SU-DHL-6 (cell line): ENCODE measurements at regions not wholly inside any gene's neighbourhood (a gene's known extent, or its start where the extent isn't known, plus 50 kb on each side); places are given as distances from the start of the nearest gene placed in this dataset.

ENCODE experiments used
- H2AFZ ChIP-seq: fragments of 200-600 bp; sonication (generic); 2 replicates; pipeline ENCODE4 v1.6.1; 2014; ENCODE audit warnings: low read depth, mild to moderate bottlenecking, moderate library complexity, mixed read lengths, antibody characterized with exemption, low read length; ENCODE audit not compliant: severe bottlenecking
- H3F3A ChIP-seq: fragments of 200-600 bp; shearing (Covaris generic); 2 replicates; pipeline ENCODE4 v1.6.0; 2016; ENCODE audit warnings: antibody characterized with exemption, mild to moderate bottlenecking; ENCODE audit not compliant: insufficient read depth
- H3K27ac ChIP-seq: fragments of 200-600 bp; sonication (generic); 2 replicates; pipeline ENCODE4 v1.5.1; 2016; ENCODE audit warnings: low read depth, mild to moderate bottlenecking, low read length, moderate library complexity, mixed read lengths
- H3K27me3 ChIP-seq: fragments of 200-600 bp; sonication (generic), shearing (Covaris generic); 2 replicates; pipeline ENCODE4 v1.6.0; 2014; ENCODE audit warnings: mild to moderate bottlenecking, low read length
- H3K36me3 ChIP-seq: fragments of 200-600 bp; sonication (generic); 2 replicates; pipeline ENCODE4 v1.6.1; 2014; ENCODE audit warnings: mild to moderate bottlenecking, low read length, mixed read lengths
- H3K4me2 ChIP-seq: fragments of 300-600, 200-600 bp; shearing (Covaris generic), sonication (generic); 2 replicates; pipeline ENCODE4 v1.6.0; 2014; ENCODE audit warnings: low read length, low read depth, mild to moderate bottlenecking; ENCODE audit not compliant: poor library complexity, severe bottlenecking
- H3K4me3 ChIP-seq: fragments of 200-600 bp; sonication (generic); 2 replicates; pipeline ENCODE4 v1.5.1; 2014; ENCODE audit warnings: antibody characterized with exemption, low read length, mild to moderate bottlenecking, mixed read lengths; ENCODE audit not compliant: insufficient read depth, poor library complexity, severe bottlenecking
- H3K79me2 ChIP-seq: fragments of 200-600 bp; sonication (generic); 2 replicates; pipeline ENCODE4 v1.6.1; 2014; ENCODE audit warnings: mild to moderate bottlenecking, low read length, moderate library complexity; ENCODE audit not compliant: insufficient read depth
- H3K9ac ChIP-seq: fragments of 200-600 bp; sonication (generic); 2 replicates; pipeline ENCODE4 v1.7.0; 2014; ENCODE audit warnings: mild to moderate bottlenecking, low read length
- H3K9me2 ChIP-seq: fragments of 200-600 bp; sonication (generic); replicated peaks from 2 replicates; pipeline ENCODE4 v1.6.1; 2014; ENCODE audit warnings: low read length; ENCODE audit not compliant: insufficient read depth
- H3K9me3 ChIP-seq: fragments of 200-600 bp; sonication (generic); 2 replicates; pipeline ENCODE4 v1.6.1; 2014; ENCODE audit warnings: low read length, mixed read lengths; ENCODE audit not compliant: insufficient read depth
- H4K20me1 ChIP-seq: fragments of 200-600 bp; sonication (generic); 2 replicates; pipeline ENCODE4 v1.6.1; 2014; ENCODE audit warnings: low read depth, mild to moderate bottlenecking, antibody characterized with exemption, low read length, moderate library complexity, mixed read lengths
- EZH2phosphoT487 ChIP-seq: fragments of 200-600 bp; sonication (generic), shearing (Covaris generic); conservative IDR thresholded peaks from 2 replicates; pipeline ENCODE4 v1.6.1; 2018; ENCODE audit warnings: mild to moderate bottlenecking, antibody characterized with exemption, low read length, moderate library complexity, mixed read lengths
- TF ChIP-seq, protein P1 (sequence below): fragments of 200-600 bp; sonication (generic); IDR thresholded peaks from one replicate; pipeline ENCODE4 v1.5.1; 2017; ENCODE audit warnings: antibody characterized with exemption, mild to moderate bottlenecking, low read length, moderate library complexity; ENCODE audit not compliant: insufficient read depth, poor library complexity, severe bottlenecking

DNA sequence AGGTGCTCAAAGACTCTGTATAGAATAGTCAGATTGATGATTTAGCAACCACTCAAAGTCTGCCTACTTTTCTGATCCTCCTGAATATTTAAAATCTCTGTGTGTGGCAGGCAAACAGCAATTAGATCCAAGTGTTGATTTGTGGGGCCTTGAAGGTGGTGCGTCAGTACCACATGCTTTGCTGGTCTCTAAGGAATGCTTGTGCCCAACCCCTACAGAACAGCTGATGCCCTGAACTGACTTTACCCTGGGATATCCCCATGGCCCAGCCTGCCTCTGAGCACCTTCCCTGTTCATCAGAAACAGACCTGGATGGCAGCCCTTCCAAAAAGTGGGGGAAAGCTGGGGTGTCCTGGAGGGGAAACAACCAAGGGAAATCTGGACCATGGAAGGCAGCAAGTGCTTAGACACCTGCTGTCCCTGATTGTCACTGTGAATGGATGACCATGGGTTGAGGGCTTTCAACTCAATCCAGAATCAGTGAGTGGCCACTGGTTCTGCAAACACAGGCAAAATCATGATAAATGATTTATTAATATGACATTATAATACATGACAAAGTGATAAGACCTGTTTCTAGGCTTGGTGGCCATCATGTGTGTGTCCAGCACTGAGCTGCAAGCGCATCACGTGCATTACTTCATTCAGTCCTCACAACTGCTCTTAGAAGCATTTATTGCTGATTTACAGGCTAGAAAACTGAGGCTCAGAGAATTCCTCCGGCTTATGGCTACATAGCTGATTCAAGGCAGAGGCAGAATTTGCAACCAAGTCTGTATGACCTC, 76.1 kb upstream of the TPM1 start:
- H3K27me3 ChIP-seq: no peaks in the 10 kb centered on the region
- no peaks in the 10 kb centered on the region for H3K9me3 ChIP-seq
- H3K4me3 ChIP-seq: no peak overlapping the region
- H3K36me3 ChIP-seq: no peaks in the 10 kb centered on the region
- H2AFZ ChIP-seq: no peak overlapping the region
- H4K20me1 ChIP-seq: no peaks in the 10 kb centered on the region
- no peak overlapping the region for H3K27ac ChIP-seq
- no peak for TF ChIP-seq EZH2phosphoT487
- TF ChIP-seq, protein P1, sequence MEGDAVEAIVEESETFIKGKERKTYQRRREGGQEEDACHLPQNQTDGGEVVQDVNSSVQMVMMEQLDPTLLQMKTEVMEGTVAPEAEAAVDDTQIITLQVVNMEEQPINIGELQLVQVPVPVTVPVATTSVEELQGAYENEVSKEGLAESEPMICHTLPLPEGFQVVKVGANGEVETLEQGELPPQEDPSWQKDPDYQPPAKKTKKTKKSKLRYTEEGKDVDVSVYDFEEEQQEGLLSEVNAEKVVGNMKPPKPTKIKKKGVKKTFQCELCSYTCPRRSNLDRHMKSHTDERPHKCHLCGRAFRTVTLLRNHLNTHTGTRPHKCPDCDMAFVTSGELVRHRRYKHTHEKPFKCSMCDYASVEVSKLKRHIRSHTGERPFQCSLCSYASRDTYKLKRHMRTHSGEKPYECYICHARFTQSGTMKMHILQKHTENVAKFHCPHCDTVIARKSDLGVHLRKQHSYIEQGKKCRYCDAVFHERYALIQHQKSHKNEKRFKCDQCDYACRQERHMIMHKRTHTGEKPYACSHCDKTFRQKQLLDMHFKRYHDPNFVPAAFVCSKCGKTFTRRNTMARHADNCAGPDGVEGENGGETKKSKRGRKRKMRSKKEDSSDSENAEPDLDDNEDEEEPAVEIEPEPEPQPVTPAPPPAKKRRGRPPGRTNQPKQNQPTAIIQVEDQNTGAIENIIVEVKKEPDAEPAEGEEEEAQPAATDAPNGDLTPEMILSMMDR: no peak
- H3F3A ChIP-seq: no peaks in the 10 kb centered on the region
- no peaks in the 10 kb centered on the region for H3K79me2 ChIP-seq
- H3K4me2 ChIP-seq: no peak overlapping the region
- no peak overlapping the region for H3K9ac ChIP-seq
- H3K9me2 ChIP-seq: no peaks in the 10 kb centered on the region

DNA sequence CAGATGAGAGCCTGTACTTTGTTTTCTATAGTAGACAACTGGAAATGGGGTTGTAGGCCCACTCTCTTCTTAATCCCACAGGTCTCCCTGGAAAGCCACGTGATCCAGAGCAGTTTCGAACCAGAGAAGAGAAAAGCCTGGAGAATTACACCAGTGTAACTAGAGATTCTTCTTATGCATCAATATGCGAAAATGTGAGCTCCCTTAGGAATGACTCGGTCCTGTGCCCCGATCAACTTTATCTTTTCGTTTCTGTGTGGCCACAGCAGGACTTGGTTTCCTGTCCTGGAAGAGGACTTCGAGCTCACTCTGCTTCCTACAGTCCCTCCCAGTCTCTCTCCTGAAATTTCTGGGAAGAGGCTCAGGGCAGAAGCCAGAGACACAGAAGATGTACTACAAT, 73.8 kb upstream of the TPM1 start:
- H3K4me2 ChIP-seq: no peak overlapping the region
- no peak overlapping the region for H3K9ac ChIP-seq
- TF ChIP-seq, protein P1: no peak
- no peak for TF ChIP-seq EZH2phosphoT487
- no peaks in the 10 kb centered on the region for H3K9me3 ChIP-seq
- no peak overlapping the region for H2AFZ ChIP-seq
- no peaks in the 10 kb centered on the region for H3K9me2 ChIP-seq
- H3K36me3 ChIP-seq: no peaks in the 10 kb centered on the region
- H3K79me2 ChIP-seq: no peaks in the 10 kb centered on the region
- H3K4me3 ChIP-seq: no peak overlapping the region
- no peaks in the 10 kb centered on the region for H3F3A ChIP-seq
- no peaks in the 10 kb centered on the region for H3K27me3 ChIP-seq
- H3K27ac ChIP-seq: no peak overlapping the region
- no peaks in the 10 kb centered on the region for H4K20me1 ChIP-seq

DNA sequence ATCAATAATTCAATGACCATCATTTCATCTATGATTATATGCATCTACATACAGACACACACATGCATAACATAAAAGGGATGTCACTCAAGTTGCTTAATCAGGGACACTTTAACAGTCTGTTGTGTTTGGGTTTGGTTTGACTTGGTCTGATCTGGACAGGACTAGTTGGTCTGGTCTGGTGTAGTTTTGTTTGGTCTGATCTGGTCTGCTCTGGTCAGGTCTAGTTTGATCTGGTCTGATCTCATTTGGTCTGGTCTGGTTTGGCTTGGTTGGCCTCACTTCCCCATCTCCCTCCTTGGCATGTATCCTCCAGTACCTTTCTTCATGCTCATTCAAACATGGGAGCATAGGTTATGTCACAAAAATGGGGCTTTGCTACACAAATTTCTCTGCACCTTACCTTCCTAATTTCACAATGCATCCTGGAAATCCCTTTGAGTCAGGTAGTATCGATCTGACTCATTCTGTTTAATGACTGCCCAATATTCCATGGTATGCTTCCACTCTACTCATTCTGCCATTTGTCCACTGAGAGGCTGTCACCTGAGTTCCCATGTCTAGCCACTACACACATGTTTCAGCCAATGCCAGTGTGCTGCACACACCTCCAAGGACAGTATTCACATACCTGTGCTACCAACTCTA, 73.0 kb upstream of the TPM1 start:
- H3K9me3 ChIP-seq: no peaks in the 10 kb centered on the region
- no peaks in the 10 kb centered on the region for H3K79me2 ChIP-seq
- H3K36me3 ChIP-seq: no peaks in the 10 kb centered on the region
- H3K27me3 ChIP-seq: no peaks in the 10 kb centered on the region
- no peaks in the 10 kb centered on the region for H4K20me1 ChIP-seq
- TF ChIP-seq EZH2phosphoT487: no peak
- TF ChIP-seq, protein P1: no peak
- H3F3A ChIP-seq: no peaks in the 10 kb centered on the region
- no peak overlapping the region for H3K4me2 ChIP-seq
- no peak overlapping the region for H3K27ac ChIP-seq
- H2AFZ ChIP-seq: no peak overlapping the region
- H3K4me3 ChIP-seq: no peak overlapping the region
- H3K9ac ChIP-seq: no peak overlapping the region
- no peaks in the 10 kb centered on the region for H3K9me2 ChIP-seq
